Keratinocyte (primary cell): ENCODE measurements at regions not wholly inside any gene's neighbourhood (a gene's known extent, or its start where the extent isn't known, plus 50 kb on each side); places are given as distances from the start of the nearest gene placed in this dataset.

Experiments
- DNase-seq: peaks from one replicate; pipeline ENCODE4 v3.0.0-alpha.2; 2011; ENCODE audit warnings: low read depth, missing footprints, low spot score
- FAIRE-seq: peaks from 2 replicates; lab custom pipeline; 2011; peaks lifted over from hg19 to GRCh38; lab: Jason Lieb, UNC
- H2AFZ ChIP-seq: 2 replicates; pipeline ENCODE4 v1.6.0; 2012; ENCODE audit warnings: low read length, control low read depth, inconsistent platforms; ENCODE audit not compliant: control insufficient read depth
- H3K27ac ChIP-seq: 2 replicates; pipeline ENCODE4 v1.5.1; 2011; ENCODE audit warnings: low read length; ENCODE audit not compliant: control insufficient read depth, insufficient read depth
- H3K27me3 ChIP-seq: 3 replicates; pipeline ENCODE4 v1.6.0; 2011; ENCODE audit warnings: low read length; ENCODE audit not compliant: control insufficient read depth, insufficient read depth; ENCODE audit errors: extremely low read depth
- H3K36me3 ChIP-seq, 2 experiments: 2 replicates in 1 of 2; 3 replicates in 1 of 2; pipeline ENCODE4 v1.5.1; 2011; ENCODE audit warnings: low read length in 2 of 2, mild to moderate bottlenecking in 1 of 2; ENCODE audit not compliant: control insufficient read depth in 2 of 2, insufficient read depth in 2 of 2; ENCODE audit errors: extremely low read depth in 1 of 2
- H3K4me1 ChIP-seq: 3 replicates; pipeline ENCODE4 v1.5.1; 2011; ENCODE audit warnings: low read length; ENCODE audit not compliant: control insufficient read depth, insufficient read depth; ENCODE audit errors: extremely low read depth
- H3K4me2 ChIP-seq: 3 replicates; pipeline ENCODE4 v1.6.0; 2011; ENCODE audit warnings: low read depth, low read length; ENCODE audit not compliant: control insufficient read depth, insufficient read depth; ENCODE audit errors: extremely low read depth
- H3K4me3 ChIP-seq, 3 experiments: fragments of 200-600 bp in 1 of 3; sonication (generic) in 1 of 3; 2 replicates in 2 of 3; 3 replicates in 1 of 3; pipeline ENCODE4 v1.5.1; 2011 to 2016; ENCODE audit warnings: low read length in 3 of 3, mild to moderate bottlenecking in 3 of 3, control low read depth in 2 of 3, inconsistent platforms in 1 of 3, low read depth in 1 of 3, mixed read lengths in 1 of 3, mixed run types in 1 of 3, moderate library complexity in 1 of 3; ENCODE audit not compliant: control insufficient read depth in 2 of 3, insufficient read depth in 2 of 3; ENCODE audit errors: extremely low read depth in 1 of 3
- H3K79me2 ChIP-seq: 2 replicates; pipeline ENCODE4 v1.6.0; 2012; ENCODE audit warnings: low read length; ENCODE audit not compliant: control insufficient read depth, insufficient read depth
- H3K9ac ChIP-seq: 3 replicates; pipeline ENCODE4 v1.6.0; 2011; ENCODE audit warnings: low read length; ENCODE audit not compliant: control insufficient read depth, insufficient read depth; ENCODE audit errors: extremely low read depth
- H3K9me1 ChIP-seq: 3 replicates; pipeline ENCODE4 v1.6.0; 2011; ENCODE audit warnings: low read length; ENCODE audit not compliant: control insufficient read depth, insufficient read depth; ENCODE audit errors: extremely low read depth
- H3K9me3 ChIP-seq: 2 replicates; pipeline ENCODE4 v1.5.1; 2012; ENCODE audit warnings: low read depth, low read length; ENCODE audit not compliant: control insufficient read depth
- H4K20me1 ChIP-seq: 3 replicates; pipeline ENCODE4 v1.6.0; 2011; ENCODE audit warnings: low read length; ENCODE audit not compliant: control insufficient read depth, insufficient read depth; ENCODE audit errors: extremely low read depth
- CTCF ChIP-seq, 3 experiments: IDR thresholded peaks in 1 of 3; conservative IDR thresholded peaks in 1 of 3; optimal IDR thresholded peaks in 1 of 3; 2 replicates in 2 of 3; 3 replicates in 1 of 3; pipeline versions ENCODE3 to v1.5.1; 2011; ENCODE audit warnings: low read length in 3 of 3, mild to moderate bottlenecking in 3 of 3, moderate library complexity in 2 of 3, control low read depth in 1 of 3, inconsistent platforms in 1 of 3; ENCODE audit not compliant: insufficient read depth in 2 of 3; ENCODE audit errors: extremely low read depth in 1 of 3
- EZH2 ChIP-seq: IDR thresholded peaks from one replicate; pipeline ENCODE4 v1.6.1; 2012; ENCODE audit warnings: inconsistent platforms, mild to moderate bottlenecking, low read length, moderate library complexity
- dilution Hi-C: fragments of 300-500 bp; cut with MboI; formaldehyde crosslinking; loops from one replicate; pipeline ENCODE4 v1.7.0; 2020; ENCODE audit warnings: low sequenced_read_pairs; ENCODE audit not compliant: extremely low pct_ligation_motif_present

- FAIRE-seq (no peak), DNase-seq (no peak)
- dilution Hi-C loops = no loop called here
- Histone ChIP-seq H3K9me3 (no peaks in the 10 kb centered on the region), H2AFZ (no peak overlapping the region), H3K79me2 (no peaks in the 10 kb centered on the region), H3K27me3 (no peaks in the 10 kb centered on the region), H4K20me1 (no peaks in the 10 kb centered on the region), H3K27ac (no peak overlapping the region), H3K4me1 (peaks cover 4% of the 10 kb centered on the region), H3K4me2 (no peak overlapping the region), H3K4me3 (no peak overlapping the region), H3K36me3 (no peaks in the 10 kb centered on the region), H3K9me1 (no peaks in the 10 kb centered on the region), H3K9ac (no peak overlapping the region)
- TF ChIP-seq EZH2 (no peak), CTCF (optimal IDR thresholded peaks at IDR 0.05 in 1 of 3, IDR thresholded peaks at IDR 0.05 in 1 of 3, conservative IDR thresholded peaks at IDR 0.05 in 1 of 3; ENCODE audit: extremely low read depth in 1 of 3, insufficient read depth in 2 of 3, low read length in 3 of 3) (no peak)
These were observed 74.4 kb downstream of the ALG10B start for GRCh38 chr12:38391007-38391406.

DNA sequence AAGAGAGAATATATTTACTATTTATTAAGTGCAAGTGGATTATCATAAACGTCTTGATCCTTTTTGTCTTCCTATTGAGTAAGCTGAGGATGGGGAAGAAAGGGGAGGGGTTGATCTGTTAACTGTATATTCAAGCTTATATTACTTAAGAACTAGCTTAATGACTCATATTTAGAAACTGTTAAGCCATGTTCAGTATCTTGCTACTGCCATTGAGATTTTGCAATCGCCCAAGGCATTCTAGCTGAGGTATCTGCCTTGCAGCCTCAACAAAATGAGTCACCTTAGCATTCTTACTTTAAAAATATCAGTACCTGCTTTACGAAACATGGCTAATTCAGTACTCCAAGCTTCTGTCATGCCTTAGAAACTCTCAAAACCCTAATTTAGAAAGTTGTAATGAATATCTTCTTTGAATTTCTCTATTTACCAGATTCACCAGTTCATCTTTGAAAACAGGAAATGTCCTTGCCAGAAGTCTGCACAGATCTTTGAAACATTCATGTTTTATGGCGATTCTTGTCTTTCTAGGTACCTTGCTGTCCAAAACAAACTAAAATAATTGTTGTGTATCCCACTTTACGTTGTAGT, 76.1 kb downstream of the ALG10B start:
- no peak overlapping the region for H2AFZ ChIP-seq
- H3K27me3 ChIP-seq = no peaks in the 10 kb centered on the region
- no peaks in the 10 kb centered on the region for H4K20me1 ChIP-seq
- no peak overlapping the region for H3K4me3 ChIP-seq
- no peak overlapping the region for H3K9ac ChIP-seq
- H3K9me1 ChIP-seq = no peaks in the 10 kb centered on the region
- H3K27ac ChIP-seq = no peak overlapping the region
- H3K9me3 ChIP-seq = no peaks in the 10 kb centered on the region
- no peak for TF ChIP-seq CTCF (optimal IDR thresholded peaks at IDR 0.05 in 1 of 3, IDR thresholded peaks at IDR 0.05 in 1 of 3, conservative IDR thresholded peaks at IDR 0.05 in 1 of 3; ENCODE audit: extremely low read depth in 1 of 3, insufficient read depth in 2 of 3, low read length in 3 of 3)
- no peak for TF ChIP-seq EZH2
- peak; percentile 23 for FAIRE-seq
- peak; percentile 83 for DNase-seq
- no peaks in the 10 kb centered on the region for H3K79me2 ChIP-seq
- no peak overlapping the region for H3K4me2 ChIP-seq
- no peaks in the 10 kb centered on the region for H3K36me3 ChIP-seq
- dilution Hi-C loops = no loop called here
- H3K4me1 ChIP-seq = peaks cover 4% of the 10 kb centered on the region
